ENCODE measurements at regions not wholly inside any gene's neighbourhood (a gene's known extent, or its start where the extent isn't known, plus 50 kb on each side); places are given as distances from the start of the nearest gene placed in this dataset.

DNA sequence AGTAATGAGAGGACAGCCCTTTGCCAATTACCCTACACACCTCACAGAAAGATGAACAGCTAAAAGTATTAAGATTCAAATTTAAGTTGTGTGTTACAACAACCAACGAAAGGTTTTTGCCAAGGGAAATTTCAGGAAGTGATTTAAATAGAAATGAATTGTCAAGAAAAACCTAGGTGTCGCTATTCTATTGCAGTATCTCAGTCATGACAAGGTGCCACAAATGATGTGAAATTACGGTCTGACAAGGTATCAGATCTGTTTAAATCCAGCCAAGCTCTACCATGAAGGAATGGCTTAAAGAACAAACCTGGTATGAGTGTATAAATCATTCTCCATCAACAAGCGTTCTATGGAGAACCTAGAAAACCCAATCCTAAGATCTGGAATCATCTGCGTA, 189.7 kb downstream of the ATPSCKMT start (continued):
- TF ChIP-seq, protein P1, sequence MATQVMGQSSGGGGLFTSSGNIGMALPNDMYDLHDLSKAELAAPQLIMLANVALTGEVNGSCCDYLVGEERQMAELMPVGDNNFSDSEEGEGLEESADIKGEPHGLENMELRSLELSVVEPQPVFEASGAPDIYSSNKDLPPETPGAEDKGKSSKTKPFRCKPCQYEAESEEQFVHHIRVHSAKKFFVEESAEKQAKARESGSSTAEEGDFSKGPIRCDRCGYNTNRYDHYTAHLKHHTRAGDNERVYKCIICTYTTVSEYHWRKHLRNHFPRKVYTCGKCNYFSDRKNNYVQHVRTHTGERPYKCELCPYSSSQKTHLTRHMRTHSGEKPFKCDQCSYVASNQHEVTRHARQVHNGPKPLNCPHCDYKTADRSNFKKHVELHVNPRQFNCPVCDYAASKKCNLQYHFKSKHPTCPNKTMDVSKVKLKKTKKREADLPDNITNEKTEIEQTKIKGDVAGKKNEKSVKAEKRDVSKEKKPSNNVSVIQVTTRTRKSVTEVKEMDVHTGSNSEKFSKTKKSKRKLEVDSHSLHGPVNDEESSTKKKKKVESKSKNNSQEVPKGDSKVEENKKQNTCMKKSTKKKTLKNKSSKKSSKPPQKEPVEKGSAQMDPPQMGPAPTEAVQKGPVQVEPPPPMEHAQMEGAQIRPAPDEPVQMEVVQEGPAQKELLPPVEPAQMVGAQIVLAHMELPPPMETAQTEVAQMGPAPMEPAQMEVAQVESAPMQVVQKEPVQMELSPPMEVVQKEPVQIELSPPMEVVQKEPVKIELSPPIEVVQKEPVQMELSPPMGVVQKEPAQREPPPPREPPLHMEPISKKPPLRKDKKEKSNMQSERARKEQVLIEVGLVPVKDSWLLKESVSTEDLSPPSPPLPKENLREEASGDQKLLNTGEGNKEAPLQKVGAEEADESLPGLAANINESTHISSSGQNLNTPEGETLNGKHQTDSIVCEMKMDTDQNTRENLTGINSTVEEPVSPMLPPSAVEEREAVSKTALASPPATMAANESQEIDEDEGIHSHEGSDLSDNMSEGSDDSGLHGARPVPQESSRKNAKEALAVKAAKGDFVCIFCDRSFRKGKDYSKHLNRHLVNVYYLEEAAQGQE (IDR thresholded peaks at IDR 0.05), result no peak

DNA sequence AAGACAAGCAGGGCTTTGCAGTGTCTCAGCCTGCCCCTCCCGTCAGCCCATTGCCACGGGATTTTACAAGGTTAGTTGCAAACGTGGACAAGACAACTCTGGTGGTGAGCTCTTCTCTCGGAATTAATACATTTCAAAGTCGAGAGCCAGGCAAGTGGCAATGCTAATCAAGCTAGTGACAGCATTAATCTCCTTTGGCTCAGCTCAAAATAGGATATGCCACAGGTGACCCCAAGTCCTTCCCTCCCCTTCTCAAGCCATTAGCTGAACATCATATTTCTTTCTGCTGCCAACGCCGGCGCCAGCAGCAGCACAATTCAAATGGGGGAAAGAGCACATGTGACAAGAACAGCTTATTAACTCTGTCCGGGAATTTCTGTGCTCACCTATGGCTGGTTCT, 190.1 kb downstream of the ATPSCKMT start:
- Histone ChIP-seq H3K36me3 (ENCODE audit: control insufficient read depth in 4 of 4, insufficient read depth in 3 of 4, low read depth in 1 of 4, low read length in 3 of 4) (no peaks in the 10 kb centered on the region), H3K27ac (ENCODE audit: low read depth in 1 of 2, low read length in 2 of 2) (no peak overlapping the region), H3K9ac (ENCODE audit: low read depth in 1 of 2, low read length in 2 of 2) (no peak overlapping the region), H3K9me3 (ENCODE audit: control insufficient read depth in 4 of 4, low read length in 3 of 4) (no peaks in the 10 kb centered on the region), H3K4me1 (ENCODE audit: control insufficient read depth in 4 of 4, insufficient read depth in 4 of 4, low read length in 3 of 4) (no peaks in the 10 kb centered on the region), H3K27me3 (ENCODE audit: control insufficient read depth in 4 of 4, insufficient read depth in 4 of 4, low read length in 3 of 4) (peaks cover 0 to 2% (median 0%) of the 10 kb centered on the region in 4 donors), H3K4me3 (ENCODE audit: low read depth in 1 of 3, low read length in 3 of 3) (no peak overlapping the region)
- TF ChIP-seq HNF4G (IDR thresholded peaks at IDR 0.05), result no peak
- TF ChIP-seq, protein P1 (IDR thresholded peaks at IDR 0.05), result no peak
- no peak for TF ChIP-seq FOXA1 (IDR thresholded peaks at IDR 0.05)
- no peak for TF ChIP-seq FOXA2 (IDR thresholded peaks at IDR 0.05)
- no peak for TF ChIP-seq RXRA (IDR thresholded peaks at IDR 0.05)
- TF ChIP-seq NR2F2 (IDR thresholded peaks at IDR 0.05), result no peak
- no peak for TF ChIP-seq HNF4A (conservative IDR thresholded peaks at IDR 0.05)
- TF ChIP-seq RAD21 (IDR thresholded peaks at IDR 0.05), result no peak
- no peak for TF ChIP-seq JUND (IDR thresholded peaks at IDR 0.05)
- TF ChIP-seq, protein P2, sequence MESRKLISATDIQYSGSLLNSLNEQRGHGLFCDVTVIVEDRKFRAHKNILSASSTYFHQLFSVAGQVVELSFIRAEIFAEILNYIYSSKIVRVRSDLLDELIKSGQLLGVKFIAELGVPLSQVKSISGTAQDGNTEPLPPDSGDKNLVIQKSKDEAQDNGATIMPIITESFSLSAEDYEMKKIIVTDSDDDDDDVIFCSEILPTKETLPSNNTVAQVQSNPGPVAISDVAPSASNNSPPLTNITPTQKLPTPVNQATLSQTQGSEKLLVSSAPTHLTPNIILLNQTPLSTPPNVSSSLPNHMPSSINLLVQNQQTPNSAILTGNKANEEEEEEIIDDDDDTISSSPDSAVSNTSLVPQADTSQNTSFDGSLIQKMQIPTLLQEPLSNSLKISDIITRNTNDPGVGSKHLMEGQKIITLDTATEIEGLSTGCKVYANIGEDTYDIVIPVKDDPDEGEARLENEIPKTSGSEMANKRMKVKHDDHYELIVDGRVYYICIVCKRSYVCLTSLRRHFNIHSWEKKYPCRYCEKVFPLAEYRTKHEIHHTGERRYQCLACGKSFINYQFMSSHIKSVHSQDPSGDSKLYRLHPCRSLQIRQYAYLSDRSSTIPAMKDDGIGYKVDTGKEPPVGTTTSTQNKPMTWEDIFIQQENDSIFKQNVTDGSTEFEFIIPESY (IDR thresholded peaks at IDR 0.05), result no peak
- TF ChIP-seq EGR1 (IDR thresholded peaks at IDR 0.05; ENCODE audit: low read depth in 2 of 2), result no peak
- TF ChIP-seq, protein P3, sequence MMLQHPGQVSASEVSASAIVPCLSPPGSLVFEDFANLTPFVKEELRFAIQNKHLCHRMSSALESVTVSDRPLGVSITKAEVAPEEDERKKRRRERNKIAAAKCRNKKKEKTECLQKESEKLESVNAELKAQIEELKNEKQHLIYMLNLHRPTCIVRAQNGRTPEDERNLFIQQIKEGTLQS (IDR thresholded peaks at IDR 0.05), result no peak
- no peak for TF ChIP-seq GABPA (IDR thresholded peaks at IDR 0.05 in 1 of 2, conservative IDR thresholded peaks at IDR 0.05 in 1 of 2)
- TF ChIP-seq, protein P4, sequence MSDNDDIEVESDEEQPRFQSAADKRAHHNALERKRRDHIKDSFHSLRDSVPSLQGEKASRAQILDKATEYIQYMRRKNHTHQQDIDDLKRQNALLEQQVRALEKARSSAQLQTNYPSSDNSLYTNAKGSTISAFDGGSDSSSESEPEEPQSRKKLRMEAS (IDR thresholded peaks at IDR 0.05), result no peak
- no peak for TF ChIP-seq YY1 (IDR thresholded peaks at IDR 0.05)
- TF ChIP-seq, protein P5, sequence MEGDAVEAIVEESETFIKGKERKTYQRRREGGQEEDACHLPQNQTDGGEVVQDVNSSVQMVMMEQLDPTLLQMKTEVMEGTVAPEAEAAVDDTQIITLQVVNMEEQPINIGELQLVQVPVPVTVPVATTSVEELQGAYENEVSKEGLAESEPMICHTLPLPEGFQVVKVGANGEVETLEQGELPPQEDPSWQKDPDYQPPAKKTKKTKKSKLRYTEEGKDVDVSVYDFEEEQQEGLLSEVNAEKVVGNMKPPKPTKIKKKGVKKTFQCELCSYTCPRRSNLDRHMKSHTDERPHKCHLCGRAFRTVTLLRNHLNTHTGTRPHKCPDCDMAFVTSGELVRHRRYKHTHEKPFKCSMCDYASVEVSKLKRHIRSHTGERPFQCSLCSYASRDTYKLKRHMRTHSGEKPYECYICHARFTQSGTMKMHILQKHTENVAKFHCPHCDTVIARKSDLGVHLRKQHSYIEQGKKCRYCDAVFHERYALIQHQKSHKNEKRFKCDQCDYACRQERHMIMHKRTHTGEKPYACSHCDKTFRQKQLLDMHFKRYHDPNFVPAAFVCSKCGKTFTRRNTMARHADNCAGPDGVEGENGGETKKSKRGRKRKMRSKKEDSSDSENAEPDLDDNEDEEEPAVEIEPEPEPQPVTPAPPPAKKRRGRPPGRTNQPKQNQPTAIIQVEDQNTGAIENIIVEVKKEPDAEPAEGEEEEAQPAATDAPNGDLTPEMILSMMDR (IDR thresholded peaks at IDR 0.05; ENCODE audit: low read depth, low read length, missing input control), result no peak
- no peak for TF ChIP-seq SP1 (IDR thresholded peaks at IDR 0.05)
- TF ChIP-seq TAF1 (conservative IDR thresholded peaks at IDR 0.05), result no peak
- 72% methylated on average over 9 of the region's 9 CpGs for WGBS
- DNase-seq (ENCODE audit: low spot score), result no peak
